Keratinocyte (primary cell): ENCODE measurements at regions not wholly inside any gene's neighbourhood (a gene's known extent, or its start where the extent isn't known, plus 50 kb on each side); places are given as distances from the start of the nearest gene placed in this dataset.

ENCODE experiments used
- CTCF ChIP-seq, 3 experiments: IDR thresholded peaks in 1 of 3; conservative IDR thresholded peaks in 1 of 3; optimal IDR thresholded peaks in 1 of 3; 2 replicates in 2 of 3; 3 replicates in 1 of 3; pipeline versions ENCODE3 to v1.5.1; 2011; ENCODE audit warnings: low read length in 3 of 3, mild to moderate bottlenecking in 3 of 3, moderate library complexity in 2 of 3, control low read depth in 1 of 3, inconsistent platforms in 1 of 3; ENCODE audit not compliant: insufficient read depth in 2 of 3; ENCODE audit errors: extremely low read depth in 1 of 3
- EZH2 ChIP-seq: IDR thresholded peaks from one replicate; pipeline ENCODE4 v1.6.1; 2012; ENCODE audit warnings: inconsistent platforms, mild to moderate bottlenecking, low read length, moderate library complexity

GRCh38 chr1:24995661-24996060 lies 65.6 kb upstream of the RUNX3 start:
- TF ChIP-seq CTCF (optimal IDR thresholded peaks at IDR 0.05 in 1 of 3, IDR thresholded peaks at IDR 0.05 in 1 of 3, conservative IDR thresholded peaks at IDR 0.05 in 1 of 3; ENCODE audit: extremely low read depth in 1 of 3, insufficient read depth in 2 of 3, low read length in 3 of 3), result no peak
- TF ChIP-seq EZH2, result no peak
